HG02943 (cell line): ENCODE measurements at regions not wholly inside any gene's neighbourhood (a gene's known extent, or its start where the extent isn't known, plus 50 kb on each side); places are given as distances from the start of the nearest gene placed in this dataset.

Source experiments
- ATAC-seq: cut with Tn5 transposase; IDR thresholded peaks from one replicate; pipeline ENCODE4 v1.9.1; 2021; ENCODE audit warnings: mild to moderate bottlenecking, low read depth, moderate library complexity; ENCODE audit not compliant: unreplicated experiment

GRCh38 chr5:107100121-107100520 lies 570.6 kb downstream of the EFNA5 start:
- ATAC-seq, result no peak

GRCh38 chr5:107099506-107099905 lies 571.2 kb downstream of the EFNA5 start:
- no peak for ATAC-seq

- ATAC-seq, result no peak
Observed at GRCh38 chr5:107092695-107093094, 578.0 kb downstream of the EFNA5 start.

- ATAC-seq, result no peak
Observed at GRCh38 chr5:107090506-107090905, 580.2 kb downstream of the EFNA5 start.

GRCh38 chr5:107088907-107089306 lies 581.8 kb downstream of the EFNA5 start:
- no peak for ATAC-seq

GRCh38 chr5:107085572-107085971 lies 585.2 kb downstream of the EFNA5 start:
- no peak for ATAC-seq

GRCh38 chr5:107074996-107075395 lies 595.7 kb downstream of the EFNA5 start:
- ATAC-seq, result no peak

- ATAC-seq, result no peak
Observed at GRCh38 chr5:107072967-107073366, 597.8 kb downstream of the EFNA5 start.

- no peak for ATAC-seq
Observed at GRCh38 chr5:107072440-107072839, 598.3 kb downstream of the EFNA5 start.

- ATAC-seq, result no peak
Observed at GRCh38 chr5:107068782-107069181, 602.0 kb downstream of the EFNA5 start.

GRCh38 chr5:107067395-107067794 lies 603.3 kb downstream of the EFNA5 start:
- ATAC-seq, result no peak

- no peak for ATAC-seq
Observed at GRCh38 chr5:107063511-107063910, 607.2 kb downstream of the EFNA5 start.

- no peak for ATAC-seq
Observed at GRCh38 chr5:107058803-107059202, 611.9 kb downstream of the EFNA5 start.

- ATAC-seq, result no peak
Observed at GRCh38 chr5:107058235-107058634, 612.5 kb downstream of the EFNA5 start.

- no peak for ATAC-seq
Observed at GRCh38 chr5:107056278-107056677, 614.5 kb downstream of the EFNA5 start.

- no peak for ATAC-seq
Observed at GRCh38 chr5:107047048-107047447, 623.7 kb downstream of the EFNA5 start.

GRCh38 chr5:107043665-107044064 lies 627.1 kb downstream of the EFNA5 start:
- ATAC-seq, result no peak

- no peak for ATAC-seq
Observed at GRCh38 chr5:107040907-107041306, 629.8 kb downstream of the EFNA5 start.

- ATAC-seq, result no peak
Observed at GRCh38 chr5:107032629-107033028, 638.1 kb downstream of the EFNA5 start.

- no peak for ATAC-seq
Observed at GRCh38 chr5:107028938-107029337, 641.8 kb downstream of the EFNA5 start.

GRCh38 chr5:107025712-107026497 lies 644.8 kb downstream of the EFNA5 start:
- no peak for ATAC-seq

GRCh38 chr5:107023732-107024131 lies 647.0 kb downstream of the EFNA5 start:
- ATAC-seq, result no peak

- ATAC-seq, result no peak
Observed at GRCh38 chr5:107021575-107021974, 649.2 kb downstream of the EFNA5 start.
